Adrenal gland (tissue), 5 donors: ENCODE measurements at regions not wholly inside any gene's neighbourhood (a gene's known extent, or its start where the extent isn't known, plus 50 kb on each side); places are given as distances from the start of the nearest gene placed in this dataset.
"Not testable (repeated sequence)": the region's sequence is repeated elsewhere in the genome, so short reads cannot be mapped to it uniquely, and the experiment has no call there.

ENCODE experiments used
- CTCF ChIP-seq, 6 experiments: fragments of 450-650 bp in 4 of 6; fragments of 200-600 bp in 2 of 6; sonication (generic) in 1 of 6; IDR thresholded peaks; 1 replicate in 5 of 6; 2 replicates in 1 of 6; pipeline versions ENCODE4 v1.5.1 to v1.8.0; 2016 to 2021; ENCODE audit warnings: antibody characterized with exemption in 6 of 6, mild to moderate bottlenecking in 2 of 6, moderate library complexity in 1 of 6
- POLR2A ChIP-seq, 2 donors: fragments of 450-650 bp; IDR thresholded peaks; one replicate each; pipeline ENCODE4 v1.6.1; 2017; ENCODE audit warnings: antibody characterized with exemption in 2 of 2, mild to moderate bottlenecking in 2 of 2, moderate library complexity in 1 of 2
- donor health status: DM: no; HTN: no; CAD: no.

- not testable (repeated sequence) for TF ChIP-seq POLR2A, CTCF (IDR thresholded peaks at IDR 0.05)
Measured at GRCh38 chr1:191511480-191511879, 646.8 kb upstream of the RGS18 start.
